GM12801 (cell line): ENCODE measurements at regions not wholly inside any gene's neighbourhood (a gene's known extent, or its start where the extent isn't known, plus 50 kb on each side); places are given as distances from the start of the nearest gene placed in this dataset.

ENCODE experiments used
- TF ChIP-seq, protein P1 (sequence below): IDR thresholded peaks from one replicate; pipeline ENCODE4 v1.5.1; 2011; ENCODE audit warnings: control low read depth; ENCODE audit not compliant: insufficient read length; ENCODE audit errors: extremely low read depth

DNA sequence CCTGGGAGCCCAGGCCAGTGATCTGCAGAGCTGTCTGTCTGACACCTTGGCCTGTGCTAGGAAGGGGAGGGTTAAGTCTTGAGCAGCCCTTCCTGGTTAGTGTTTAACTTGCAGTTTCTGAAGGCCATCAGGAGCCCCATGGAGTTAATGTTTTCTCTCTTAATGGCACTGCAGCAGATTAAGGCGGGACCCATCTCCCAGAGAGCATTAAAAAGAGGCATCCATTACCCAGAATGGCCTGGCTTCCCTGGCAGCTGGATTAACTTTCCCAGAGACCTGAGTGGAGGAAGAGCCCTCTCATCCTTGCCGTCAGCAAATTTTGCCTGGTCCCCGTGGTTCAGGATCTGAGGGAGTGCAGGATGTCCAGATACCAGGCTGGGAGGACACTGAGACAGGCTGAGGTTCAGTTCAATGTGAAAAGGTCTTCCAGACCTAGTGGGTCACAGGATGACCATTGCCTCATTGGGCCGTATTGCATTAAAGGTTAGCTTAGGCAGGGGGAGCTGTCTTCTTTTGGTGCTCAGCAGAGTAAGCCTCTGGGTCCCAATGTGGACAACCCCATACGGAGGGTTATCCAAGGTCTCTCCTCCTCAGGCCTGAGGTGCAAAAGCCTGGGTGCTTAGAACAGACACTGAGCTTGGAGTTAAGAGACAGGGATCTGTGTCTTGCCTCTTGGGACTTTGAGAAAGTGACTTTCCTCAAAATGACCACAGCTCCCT is 522.6 kb downstream of the PTPRU start:
- TF ChIP-seq, protein P1, sequence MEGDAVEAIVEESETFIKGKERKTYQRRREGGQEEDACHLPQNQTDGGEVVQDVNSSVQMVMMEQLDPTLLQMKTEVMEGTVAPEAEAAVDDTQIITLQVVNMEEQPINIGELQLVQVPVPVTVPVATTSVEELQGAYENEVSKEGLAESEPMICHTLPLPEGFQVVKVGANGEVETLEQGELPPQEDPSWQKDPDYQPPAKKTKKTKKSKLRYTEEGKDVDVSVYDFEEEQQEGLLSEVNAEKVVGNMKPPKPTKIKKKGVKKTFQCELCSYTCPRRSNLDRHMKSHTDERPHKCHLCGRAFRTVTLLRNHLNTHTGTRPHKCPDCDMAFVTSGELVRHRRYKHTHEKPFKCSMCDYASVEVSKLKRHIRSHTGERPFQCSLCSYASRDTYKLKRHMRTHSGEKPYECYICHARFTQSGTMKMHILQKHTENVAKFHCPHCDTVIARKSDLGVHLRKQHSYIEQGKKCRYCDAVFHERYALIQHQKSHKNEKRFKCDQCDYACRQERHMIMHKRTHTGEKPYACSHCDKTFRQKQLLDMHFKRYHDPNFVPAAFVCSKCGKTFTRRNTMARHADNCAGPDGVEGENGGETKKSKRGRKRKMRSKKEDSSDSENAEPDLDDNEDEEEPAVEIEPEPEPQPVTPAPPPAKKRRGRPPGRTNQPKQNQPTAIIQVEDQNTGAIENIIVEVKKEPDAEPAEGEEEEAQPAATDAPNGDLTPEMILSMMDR: no peak

DNA sequence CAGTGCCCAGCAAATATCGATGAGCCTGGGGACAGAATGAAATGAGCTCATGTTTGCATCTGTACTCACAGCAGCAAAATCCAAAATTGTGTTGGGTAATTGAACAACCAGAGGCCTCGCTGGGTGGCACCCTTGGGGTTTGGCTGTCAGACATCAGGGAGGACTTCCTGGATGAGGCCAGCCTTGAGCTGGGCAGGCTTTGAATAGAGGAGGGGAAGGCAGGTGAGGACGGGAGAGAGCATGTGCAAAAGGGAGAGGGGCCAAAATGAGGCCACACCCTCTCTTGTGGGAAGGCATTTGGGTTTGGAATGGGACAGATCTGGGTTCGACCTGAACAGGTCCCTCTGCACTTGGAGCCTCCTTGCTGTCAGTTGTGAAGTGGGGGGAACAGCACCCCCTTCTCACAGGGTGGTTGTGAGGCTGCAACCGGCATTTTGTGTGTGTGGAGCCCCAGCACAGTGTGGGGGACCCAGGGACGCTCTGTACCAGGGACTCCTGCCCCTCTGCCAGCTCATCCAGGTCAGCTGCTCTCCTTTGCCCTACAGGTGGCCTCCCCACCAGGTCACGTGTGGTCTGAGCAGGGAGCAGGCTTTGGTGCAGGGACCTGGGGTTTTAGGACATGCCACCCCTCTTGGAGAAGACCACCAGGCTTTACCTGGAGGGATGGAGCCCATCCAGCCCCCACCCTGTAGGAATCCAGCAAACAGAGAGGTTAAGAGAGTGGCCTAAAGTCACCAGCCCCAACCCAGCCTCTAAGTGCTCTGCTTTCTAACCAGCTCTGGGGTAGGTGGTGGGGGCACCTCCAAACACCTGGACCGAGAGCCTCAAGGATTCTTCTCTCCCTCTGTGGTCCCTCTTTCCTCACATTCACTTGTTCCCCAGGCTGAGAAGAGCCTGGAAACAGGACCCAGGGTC is 521.8 kb downstream of the PTPRU start:
- TF ChIP-seq, protein P1: no peak

DNA sequence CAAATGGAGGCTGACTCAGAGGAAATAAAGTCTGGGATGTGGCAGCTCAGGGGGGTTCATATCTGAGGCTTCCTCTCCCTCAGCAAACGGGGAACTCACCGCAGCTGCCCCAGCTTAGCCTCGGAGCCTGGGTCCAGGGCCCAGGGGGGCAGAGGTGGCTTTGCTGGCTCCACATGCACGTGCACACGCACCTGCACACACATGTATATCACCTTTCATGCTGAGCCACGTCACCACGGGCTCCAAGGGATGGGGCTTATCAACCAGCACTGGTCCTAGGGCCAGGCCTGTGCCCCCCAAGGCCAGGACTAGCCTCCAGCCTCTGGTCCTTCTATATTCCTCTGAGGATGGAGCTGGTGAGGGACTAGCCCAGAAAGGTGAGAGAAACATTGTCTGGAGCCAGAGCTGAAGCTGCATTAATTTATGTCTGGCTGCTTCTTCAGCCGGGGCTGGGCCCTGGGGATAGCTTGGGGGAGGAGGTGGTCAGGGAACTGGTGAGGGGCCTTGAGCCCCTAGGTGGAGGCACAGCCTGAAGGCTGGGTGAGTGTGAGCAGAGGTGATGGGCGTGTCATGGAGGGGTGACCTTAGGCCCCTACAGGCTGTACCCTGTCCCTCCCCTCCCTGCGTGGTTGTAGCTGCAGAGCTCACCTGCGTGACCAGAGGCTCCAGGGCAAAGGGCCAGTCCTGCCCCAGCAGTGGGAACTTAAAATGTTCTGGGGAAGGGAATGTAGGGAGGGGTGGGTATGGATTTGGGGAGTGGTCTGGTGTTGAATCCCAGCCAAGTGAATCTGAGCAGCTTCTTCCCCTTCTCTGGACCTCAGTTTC is 520.8 kb downstream of the PTPRU start:
- TF ChIP-seq, protein P1: no peak

DNA sequence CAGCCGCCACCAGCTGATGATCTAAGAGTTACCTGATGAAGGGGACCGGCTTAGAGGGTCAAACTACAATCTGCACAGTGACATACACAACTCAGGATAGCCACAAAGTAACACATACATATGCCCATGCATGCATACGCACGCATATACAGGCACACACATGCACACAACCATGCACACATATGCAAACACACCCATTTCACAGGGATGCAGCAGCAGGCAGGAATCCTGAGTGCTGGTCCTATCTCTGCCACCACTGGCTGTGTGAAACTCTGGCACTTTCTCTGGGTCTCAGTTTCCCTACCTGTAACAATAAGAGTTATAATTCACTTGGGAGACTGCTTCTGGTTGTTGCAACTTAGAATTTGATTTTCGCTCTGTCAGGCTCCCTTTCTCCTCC is 520.2 kb downstream of the PTPRU start:
- TF ChIP-seq, protein P1: no peak

DNA sequence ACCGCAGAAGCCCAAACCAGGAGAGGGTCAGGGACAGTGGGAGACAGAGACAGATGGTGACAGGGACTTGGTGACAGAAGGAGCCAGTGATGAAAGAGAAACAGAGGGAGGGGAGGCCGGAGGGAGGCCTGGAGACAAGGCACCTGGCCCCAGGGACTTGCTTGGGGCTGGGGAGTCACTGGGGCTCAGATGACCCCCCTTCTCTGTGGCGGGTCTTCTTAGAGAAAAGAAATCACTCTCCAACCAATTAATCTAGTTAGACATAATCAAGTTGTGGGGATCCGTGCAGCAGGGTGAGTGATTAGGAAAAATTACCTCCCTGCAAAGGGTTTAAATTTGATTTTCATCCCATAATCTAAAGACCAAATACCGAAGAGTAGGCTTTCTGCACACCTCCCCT is 519.8 kb downstream of the PTPRU start:
- TF ChIP-seq, protein P1: no peak

DNA sequence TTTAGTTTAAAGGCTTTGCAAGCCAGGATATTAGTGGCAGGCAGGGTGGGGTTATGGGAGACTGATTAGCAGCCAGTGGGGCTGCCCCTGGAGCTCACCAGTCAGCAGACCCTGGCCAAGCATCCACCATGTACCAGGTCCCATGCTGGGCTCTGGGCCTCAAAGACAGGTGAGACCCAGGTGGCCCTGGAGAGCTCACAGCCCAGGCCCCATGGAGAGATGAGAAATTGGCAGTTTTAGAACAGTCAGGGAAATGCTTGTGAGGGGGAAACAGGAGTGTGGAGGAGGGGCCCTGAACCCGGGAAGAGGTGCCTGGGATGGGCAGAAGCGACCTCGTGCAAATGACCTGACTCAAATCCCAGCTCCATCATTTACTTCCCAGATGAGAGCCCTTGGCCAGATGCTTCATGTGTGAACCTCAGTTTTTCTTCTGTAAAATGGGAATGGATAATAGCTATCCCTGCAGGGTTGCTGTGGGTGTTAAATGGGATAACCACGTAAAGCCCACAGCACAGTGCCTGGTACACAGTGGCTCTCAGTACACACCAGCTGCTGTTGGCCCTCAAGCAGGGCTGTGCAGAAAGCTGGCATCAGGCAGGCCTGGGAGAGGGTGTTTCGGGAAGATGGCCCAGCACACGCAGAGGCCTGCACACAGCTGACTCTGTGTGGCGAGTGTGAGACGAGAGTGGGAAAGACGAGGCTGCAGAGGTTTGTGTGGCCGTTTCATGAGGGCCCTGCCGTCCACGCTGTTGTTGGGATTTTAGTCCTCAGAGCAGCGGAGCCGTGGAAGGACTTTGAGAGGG is 518.5 kb downstream of the PTPRU start:
- TF ChIP-seq, protein P1: no peak
